K562 (cell line): ENCODE measurements at regions not wholly inside any gene's neighbourhood (a gene's known extent, or its start where the extent isn't known, plus 50 kb on each side); places are given as distances from the start of the nearest gene placed in this dataset.

Experiments used
- CBX5 ChIP-seq: IDR thresholded peaks from 2 replicates; pipeline ENCODE4 v1.6.1; 2014; ENCODE audit warnings: low read depth, borderline replicate concordance
- CTCF ChIP-seq, 3 experiments: IDR thresholded peaks in 2 of 3; conservative IDR thresholded peaks in 1 of 3; 2 replicates each; pipeline ENCODE4 v1.5.1; 2011 to 2012; ENCODE audit warnings: low read length in 3 of 3, mild to moderate bottlenecking in 3 of 3, control low read depth in 2 of 3, improper control_type of control experiment in 1 of 3, inconsistent platforms in 1 of 3, low read depth in 1 of 3, mixed read lengths in 1 of 3, moderate library complexity in 1 of 3; ENCODE audit not compliant: insufficient read depth in 2 of 3
- GABPA ChIP-seq: fragments of 200-800 bp; sonication (Bioruptor generic); conservative IDR thresholded peaks from 2 replicates; pipeline ENCODE4 v1.6.1; 2016; ENCODE audit warnings: low read depth, missing genetic modification characterization, missing compliant biosample characterization
- OTX1 ChIP-seq: fragments of 450-650 bp; formaldehyde crosslinking; IDR thresholded peaks from 2 replicates; pipeline ENCODE4 v1.4.0; 2022; ENCODE audit warnings: mild to moderate bottlenecking
- PHF8 ChIP-seq: fragments of 200-600 bp; sonication (generic); IDR thresholded peaks from 2 replicates; pipeline ENCODE4 v1.6.1; 2012; ENCODE audit warnings: mixed run types, mild to moderate bottlenecking, inconsistent platforms, low read length, moderate library complexity, borderline replicate concordance
- POLR2AphosphoS5 ChIP-seq: IDR thresholded peaks from 2 replicates; pipeline ENCODE4 v1.6.1; 2011; ENCODE audit warnings: mild to moderate bottlenecking, low read depth, low read length, moderate library complexity; ENCODE audit not compliant: control insufficient read depth, insufficient read depth
- ZBTB8A ChIP-seq: fragments of 450-650 bp; IDR thresholded peaks from 2 replicates; pipeline ENCODE4 v1.6.1; 2018; ENCODE audit warnings: mild to moderate bottlenecking, moderate library complexity; ENCODE audit not compliant: partially characterized antibody
- ZNF24 ChIP-seq: fragments of 450-650 bp; IDR thresholded peaks from 2 replicates; pipeline ENCODE4 v1.6.1; 2016
- ZNF75A ChIP-seq: fragments of 450-650 bp; formaldehyde crosslinking; IDR thresholded peaks from 2 replicates; pipeline ENCODE4 v1.4.0; 2020; ENCODE audit warnings: mild to moderate bottlenecking

GRCh38 chr3:189027626-189028155, 144.1 kb upstream of the TPRG1 start:
- TF ChIP-seq GABPA (tag) (no peak), POLR2AphosphoS5 (no peak), OTX1 (CRISPR knock-in tag) (no peak), ZBTB8A (no peak), ZNF75A (CRISPR knock-in tag) (no peak), CTCF (IDR thresholded peaks at IDR 0.05 in 2 of 3, conservative IDR thresholded peaks at IDR 0.05 in 1 of 3; ENCODE audit: insufficient read depth in 2 of 3, low read depth in 1 of 3, low read length in 3 of 3) (no peak), PHF8 (no peak), ZNF24 (no peak), CBX5 (no peak)
